BE2C (cell line): ENCODE measurements at regions not wholly inside any gene's neighbourhood (a gene's known extent, or its start where the extent isn't known, plus 50 kb on each side); places are given as distances from the start of the nearest gene placed in this dataset.

Source experiments
- DNase-seq: peaks from one replicate; pipeline ENCODE4 v3.0.0-alpha.2; 2020
- H3K27me3 ChIP-seq: fragments of 250-450 bp; sonication (Bioruptor Pico); 2 replicates; pipeline ENCODE4 v1.5.1; 2020; ENCODE audit warnings: mild to moderate bottlenecking
- H3K36me3 ChIP-seq: fragments of 250-450 bp; sonication (Bioruptor Pico); 2 replicates; pipeline ENCODE4 v1.5.1; 2020; ENCODE audit warnings: mild to moderate bottlenecking
- H3K4me1 ChIP-seq: fragments of 250-450 bp; sonication (Bioruptor Pico); 2 replicates; pipeline ENCODE4 v1.5.1; 2020
- H3K4me3 ChIP-seq: 2 replicates; pipeline ENCODE4 v1.5.1; 2011; ENCODE audit warnings: low read depth, low read length
- H3K9me3 ChIP-seq: fragments of 250-450 bp; sonication (Bioruptor Pico); 2 replicates; pipeline ENCODE4 v1.5.1; 2020
- CTCF ChIP-seq: IDR thresholded peaks from 2 replicates; pipeline ENCODE4 v1.5.1; 2012; ENCODE audit warnings: mild to moderate bottlenecking, low read depth, low read length

DNA sequence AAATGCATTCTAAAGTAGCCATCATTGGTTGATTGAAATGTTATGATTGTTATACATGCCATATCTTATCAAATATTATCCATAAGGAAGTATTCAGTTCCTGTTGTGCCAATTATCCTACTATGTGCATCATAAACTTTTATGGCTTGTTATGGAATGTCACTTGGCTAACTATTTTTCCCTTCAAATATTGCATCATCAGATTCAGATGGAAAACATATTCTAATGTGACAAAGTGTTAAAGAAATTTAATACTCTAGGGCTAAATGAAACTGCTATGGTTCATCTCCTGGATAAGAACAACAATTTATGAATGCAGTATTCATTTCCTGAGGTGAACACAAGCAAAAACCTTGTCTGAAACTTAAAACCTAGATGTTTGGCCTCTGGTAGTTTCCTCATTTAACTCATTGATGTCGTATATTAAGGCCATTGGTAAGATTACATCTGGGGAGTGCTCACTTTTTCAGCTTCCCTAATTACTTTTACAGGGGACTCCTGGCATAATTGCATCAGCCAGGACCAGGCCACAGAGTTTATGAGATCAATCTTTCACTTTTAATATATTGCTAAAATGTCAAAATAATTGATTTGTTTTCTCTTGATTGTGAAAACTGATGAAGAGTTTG lies 134.9 kb upstream of the CEP162 start:
- no peak for TF ChIP-seq CTCF
- no peaks in the 10 kb centered on the region for H3K4me1 ChIP-seq
- peaks cover 4% of the 10 kb centered on the region; the same call in 1 of the 2 replicates for H3K27me3 ChIP-seq
- H3K4me3 ChIP-seq = no peak overlapping the region
- no peaks in the 10 kb centered on the region for H3K36me3 ChIP-seq
- H3K9me3 ChIP-seq = no peaks in the 10 kb centered on the region
- no peak for DNase-seq

DNA sequence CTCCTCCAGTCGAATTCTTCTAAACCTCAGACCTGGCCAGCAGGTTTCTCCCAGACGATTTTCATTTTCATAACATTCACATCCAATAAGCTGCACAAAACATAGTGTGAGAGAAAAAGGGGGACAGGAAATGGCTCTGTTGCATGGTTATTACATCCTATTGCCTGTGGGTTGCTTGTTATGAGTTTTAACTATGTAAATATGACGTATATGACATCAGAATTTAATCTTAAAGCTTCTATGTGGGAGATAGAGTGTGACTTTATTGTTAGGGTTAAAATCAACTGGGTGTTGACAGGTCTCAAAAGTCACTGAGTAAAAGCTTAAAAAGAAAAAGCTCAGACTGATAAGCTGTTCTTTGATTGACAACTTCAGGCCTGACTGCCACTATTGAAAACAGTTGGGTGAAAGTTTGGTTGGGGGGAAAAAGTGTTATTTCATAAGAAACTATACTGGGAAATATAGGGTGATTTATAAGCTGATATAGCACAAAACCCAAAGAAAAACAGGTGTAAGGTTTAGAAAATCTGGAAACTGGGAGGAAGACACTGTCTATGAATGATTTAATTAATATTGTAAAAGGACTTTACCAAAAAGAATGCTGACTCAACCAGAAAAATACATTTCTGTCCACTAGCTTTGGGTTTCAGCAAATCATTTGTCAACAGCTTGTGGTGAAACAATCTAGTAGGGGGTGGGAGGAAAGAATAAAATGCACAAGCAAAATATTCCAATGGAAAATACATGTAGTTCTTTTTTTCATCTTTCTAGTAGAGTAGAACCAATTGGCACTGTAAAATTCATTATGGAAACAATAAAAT lies 134.1 kb upstream of the CEP162 start:
- H3K27me3 ChIP-seq = peaks cover 4% of the 10 kb centered on the region; the same call in 1 of the 2 replicates
- DNase-seq = no peak
- no peak for TF ChIP-seq CTCF

GRCh38 chr6:84360039-84360438 lies 132.6 kb upstream of the CEP162 start:
- TF ChIP-seq CTCF = no peak
- no peak overlapping the region for H3K4me3 ChIP-seq
- no peaks in the 10 kb centered on the region for H3K36me3 ChIP-seq
- H3K4me1 ChIP-seq = no peaks in the 10 kb centered on the region
- DNase-seq = no peak
- H3K27me3 ChIP-seq = peaks cover 4% of the 10 kb centered on the region; the same call in 1 of the 2 replicates
- H3K9me3 ChIP-seq = no peaks in the 10 kb centered on the region

More for the DNA sequence above, 134.1 kb upstream of the CEP162 start:
- no peaks in the 10 kb centered on the region for H3K36me3 ChIP-seq
- H3K4me3 ChIP-seq = no peak overlapping the region
- no peaks in the 10 kb centered on the region for H3K9me3 ChIP-seq
- H3K4me1 ChIP-seq = no peaks in the 10 kb centered on the region

DNA sequence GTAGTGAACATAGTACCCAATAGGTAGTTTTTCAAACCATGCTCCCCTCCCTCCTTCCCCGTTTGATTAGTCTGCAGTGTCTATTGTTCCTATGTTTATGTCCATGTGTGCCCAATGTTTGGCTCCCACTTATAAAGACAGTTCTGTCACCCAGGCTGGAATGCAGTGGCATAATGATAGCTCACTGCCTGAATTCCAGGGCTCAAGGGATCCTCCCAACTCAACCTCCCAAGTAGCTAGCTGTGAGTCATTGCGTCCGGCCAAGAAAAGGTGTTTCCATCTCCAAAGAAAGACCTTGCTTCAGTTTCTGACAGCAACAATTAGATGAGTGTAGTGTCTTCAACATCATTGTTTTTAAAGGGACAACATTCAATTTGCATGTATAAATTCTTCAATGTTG lies 131.1 kb upstream of the CEP162 start:
- no peaks in the 10 kb centered on the region for H3K9me3 ChIP-seq
- H3K27me3 ChIP-seq = peaks cover 4% of the 10 kb centered on the region; the same call in 1 of the 2 replicates
- no peak for DNase-seq
- no peaks in the 10 kb centered on the region for H3K36me3 ChIP-seq
- no peaks in the 10 kb centered on the region for H3K4me1 ChIP-seq
- H3K4me3 ChIP-seq = no peak overlapping the region
- TF ChIP-seq CTCF = no peak

DNA sequence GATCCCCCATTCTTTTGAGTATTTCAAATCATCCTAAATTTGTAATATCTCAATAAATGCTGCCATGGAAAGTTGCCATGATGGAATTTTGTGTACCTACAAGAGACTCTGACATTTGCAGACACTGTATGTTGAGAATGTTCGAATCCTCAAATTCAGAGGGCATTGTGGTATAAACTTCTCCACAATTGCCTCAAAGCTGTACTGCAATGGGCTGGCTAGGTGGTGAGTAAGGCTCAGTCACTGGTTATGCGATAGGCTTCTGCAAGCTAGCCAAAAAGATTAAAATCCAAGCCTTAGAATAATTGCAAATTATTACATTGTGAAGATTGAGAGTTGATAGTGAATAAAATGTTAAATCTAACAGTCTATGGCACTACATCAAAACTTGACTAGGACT lies 130.2 kb upstream of the CEP162 start:
- Histone ChIP-seq H3K9me3 (no peaks in the 10 kb centered on the region), H3K4me3 (no peak overlapping the region), H3K4me1 (no peaks in the 10 kb centered on the region), H3K36me3 (no peaks in the 10 kb centered on the region), H3K27me3 (peaks cover 4% of the 10 kb centered on the region; the same call in 1 of the 2 replicates)
- DNase-seq = no peak
- no peak for TF ChIP-seq CTCF

DNA sequence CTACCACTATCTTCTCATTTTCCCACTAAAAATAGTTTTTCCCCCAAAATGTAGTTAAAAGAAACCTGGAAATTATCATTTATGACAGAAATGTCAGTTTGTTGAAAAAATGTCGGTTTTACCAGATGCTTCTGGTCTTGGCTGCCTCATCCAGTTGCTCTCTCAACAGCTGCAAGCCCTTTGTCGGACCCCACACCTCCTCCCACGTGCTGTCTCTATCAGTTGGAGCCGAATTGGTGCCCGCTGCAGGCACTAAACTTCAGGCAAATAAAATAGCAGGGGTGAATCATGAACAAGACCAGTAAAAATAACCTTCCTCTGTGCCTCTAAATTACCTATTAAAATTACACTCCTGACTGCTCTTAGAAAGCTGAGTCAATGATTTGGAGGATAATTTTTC lies 129.5 kb upstream of the CEP162 start:
- Histone ChIP-seq H3K4me3 (no peak overlapping the region), H3K36me3 (no peaks in the 10 kb centered on the region), H3K9me3 (no peaks in the 10 kb centered on the region), H3K27me3 (peaks cover 4% of the 10 kb centered on the region; the same call in 1 of the 2 replicates), H3K4me1 (no peaks in the 10 kb centered on the region)
- no peak for TF ChIP-seq CTCF
- DNase-seq = no peak
